NCI-H2029 (cell line): ENCODE measurements at regions not wholly inside any gene's neighbourhood (a gene's known extent, or its start where the extent isn't known, plus 50 kb on each side); places are given as distances from the start of the nearest gene placed in this dataset.
"Not testable (repeated sequence)": the region's sequence is repeated elsewhere in the genome, so short reads cannot be mapped to it uniquely, and the experiment has no call there.

Experiments
- DNase-seq: peaks from one replicate; lab custom pipeline; 2025; lab: John Stamatoyannopoulos, UW

DNA sequence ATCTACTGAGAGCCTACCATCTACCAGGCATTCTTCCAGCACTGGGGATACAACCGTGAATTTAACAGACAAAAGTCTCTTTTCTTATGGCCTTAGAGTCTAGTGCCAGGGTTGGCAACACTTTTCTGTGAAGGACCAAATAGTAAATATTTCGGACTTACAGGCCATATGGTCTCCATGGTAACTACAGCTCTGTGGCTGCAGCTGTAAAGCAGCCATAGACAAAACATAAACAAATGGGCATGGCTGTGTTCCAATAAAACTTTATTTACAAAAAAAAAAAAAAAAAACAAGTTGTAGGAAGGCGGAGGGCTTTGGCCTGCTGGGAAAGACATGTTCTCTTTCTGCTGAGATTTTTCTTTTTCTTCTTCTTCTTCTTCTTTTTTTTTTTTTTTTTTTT is 98.7 kb downstream of the ABCC12 start:
- DNase-seq = no peak

DNA sequence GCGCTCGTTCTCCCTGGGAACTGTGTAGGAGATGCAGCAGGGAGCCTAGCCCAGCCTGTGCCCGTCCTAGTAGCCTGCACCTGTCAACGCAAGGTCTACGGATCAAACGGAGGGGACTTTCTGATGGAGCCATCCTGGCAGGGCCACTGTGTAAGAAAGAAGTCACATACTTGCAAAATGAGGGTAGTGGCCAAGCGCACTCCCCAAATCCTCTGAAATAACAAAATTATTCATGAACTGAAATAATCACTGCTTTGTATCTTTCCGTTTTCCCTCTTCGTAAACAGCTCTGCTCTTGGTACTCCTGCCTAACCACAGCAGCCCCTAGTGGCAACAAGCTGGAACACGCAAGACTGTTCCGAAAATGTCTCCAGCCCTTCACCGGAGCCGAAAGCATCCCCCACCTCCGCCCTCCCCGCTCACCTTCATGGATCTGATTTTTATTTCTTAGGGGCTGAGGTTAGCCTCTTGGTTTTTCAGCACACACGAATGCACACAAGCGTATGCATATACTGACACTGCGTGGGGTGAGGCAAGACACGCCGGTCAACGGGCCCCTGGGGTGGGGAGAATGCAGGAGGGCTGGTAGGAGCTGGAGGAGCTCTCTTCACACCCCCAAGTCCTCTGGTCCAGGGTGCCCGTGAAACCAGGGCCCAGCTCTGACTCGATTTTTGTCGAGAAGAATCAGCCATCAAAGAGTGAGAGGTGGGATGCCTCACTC is 100.8 kb downstream of the ABCC12 start:
- DNase-seq = peak; percentile 4

DNA sequence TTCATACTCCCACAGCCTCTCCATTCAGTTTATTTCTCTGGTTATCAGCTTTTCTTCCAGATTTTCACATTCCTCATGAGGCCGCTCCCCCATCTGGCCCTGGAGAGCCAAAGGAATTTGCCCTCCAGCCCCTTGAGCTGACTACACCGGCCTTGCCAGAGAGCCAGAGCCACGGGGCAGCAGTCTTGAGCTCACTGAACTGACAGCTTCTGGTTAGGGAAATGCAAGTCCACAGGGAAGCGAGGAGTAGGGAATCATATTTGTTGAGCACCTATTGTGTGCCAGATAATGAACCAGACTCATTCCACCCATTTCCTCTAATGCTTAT is 102.4 kb downstream of the ABCC12 start:
- DNase-seq = no peak

DNA sequence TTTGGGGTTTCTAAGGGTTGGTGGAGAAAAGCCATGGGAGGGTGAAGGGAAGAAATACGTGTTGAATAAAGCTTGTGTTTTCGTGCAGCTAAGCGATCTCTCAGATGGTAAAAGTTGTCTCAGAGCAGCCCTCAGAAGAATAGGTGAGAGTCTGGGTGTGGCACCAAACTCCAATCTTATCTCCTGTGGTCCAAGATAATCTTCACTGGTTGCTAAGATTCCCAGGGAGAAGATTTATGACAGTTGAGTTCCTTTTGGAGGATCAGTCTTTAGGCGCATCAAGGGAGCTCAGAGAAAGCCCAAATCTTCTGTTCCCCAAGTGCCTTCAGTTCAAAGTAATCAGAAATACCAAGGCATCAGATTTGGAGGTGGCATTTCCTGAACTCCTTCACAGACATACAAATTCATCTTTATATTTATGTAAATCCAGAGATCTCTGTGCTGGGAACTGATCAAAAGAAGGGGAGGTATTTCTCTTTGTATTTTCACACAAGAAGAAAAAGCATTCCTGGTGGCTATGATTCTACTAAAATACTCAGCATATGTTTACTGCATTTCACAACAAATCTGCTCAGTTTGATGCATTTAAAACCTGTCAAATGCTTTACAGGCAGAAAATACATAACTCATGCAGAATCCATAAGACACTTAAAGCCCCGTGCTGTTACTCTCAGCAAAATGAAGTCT is 102.9 kb downstream of the ABCC12 start:
- no peak for DNase-seq

DNA sequence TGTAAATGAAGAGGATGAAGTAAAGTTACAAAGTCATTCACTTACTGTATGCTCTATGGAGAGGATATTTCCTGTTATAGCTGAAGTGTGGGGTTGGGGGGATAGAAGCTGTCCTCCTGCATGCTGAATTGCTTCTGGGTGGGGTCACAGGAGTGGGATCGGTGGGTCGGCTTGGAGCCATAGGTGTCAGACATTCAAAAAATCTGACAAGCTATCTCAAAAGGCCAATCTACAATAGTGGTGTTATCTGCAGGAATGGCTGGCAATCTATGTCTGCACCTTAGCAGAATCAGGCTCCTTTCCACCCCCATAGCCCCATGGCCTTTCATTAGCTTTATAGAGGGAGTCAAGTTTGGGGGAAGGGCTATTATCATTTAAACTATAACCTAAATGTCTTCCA is 104.9 kb downstream of the ABCC12 start:
- no peak for DNase-seq

DNA sequence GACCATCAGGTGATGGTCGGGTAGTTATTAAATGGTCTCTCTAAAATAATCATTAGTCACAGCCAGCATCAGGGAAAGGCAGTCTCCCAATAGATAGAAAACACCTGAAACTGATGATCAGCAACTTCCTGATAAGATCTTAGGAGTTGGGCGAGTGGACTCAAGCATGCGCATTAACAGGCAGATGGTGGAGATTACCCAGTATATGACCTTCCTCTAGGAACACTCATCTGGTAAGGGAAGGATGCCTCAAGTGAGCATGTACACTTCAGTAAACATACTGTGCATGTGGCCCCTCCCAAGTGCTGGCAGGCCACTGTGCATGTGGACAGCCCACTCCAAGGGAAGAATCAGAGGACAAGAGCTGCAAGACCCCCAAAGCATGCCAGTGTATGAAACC is 105.9 kb downstream of the ABCC12 start:
- DNase-seq = no peak

DNA sequence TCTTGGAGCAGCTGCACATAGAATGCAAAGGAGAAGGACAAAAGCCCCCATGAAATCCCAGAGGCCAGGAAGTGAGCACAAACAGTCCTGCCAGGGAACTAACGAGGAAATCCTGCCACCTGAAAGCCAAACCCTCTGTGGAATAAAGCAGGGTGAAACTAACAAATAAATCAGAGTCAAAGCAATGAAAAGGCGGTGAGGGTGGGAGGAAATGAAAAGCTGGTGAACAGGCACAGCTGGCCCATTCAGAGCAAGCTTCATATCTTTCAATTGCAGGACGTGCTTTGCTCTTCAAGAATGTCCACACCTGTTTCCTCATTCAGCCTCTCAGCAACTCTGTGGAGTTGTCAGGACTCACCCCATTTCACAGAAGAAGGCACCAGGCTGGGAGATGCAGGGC is 108.1 kb downstream of the ABCC12 start:
- DNase-seq = no peak

DNA sequence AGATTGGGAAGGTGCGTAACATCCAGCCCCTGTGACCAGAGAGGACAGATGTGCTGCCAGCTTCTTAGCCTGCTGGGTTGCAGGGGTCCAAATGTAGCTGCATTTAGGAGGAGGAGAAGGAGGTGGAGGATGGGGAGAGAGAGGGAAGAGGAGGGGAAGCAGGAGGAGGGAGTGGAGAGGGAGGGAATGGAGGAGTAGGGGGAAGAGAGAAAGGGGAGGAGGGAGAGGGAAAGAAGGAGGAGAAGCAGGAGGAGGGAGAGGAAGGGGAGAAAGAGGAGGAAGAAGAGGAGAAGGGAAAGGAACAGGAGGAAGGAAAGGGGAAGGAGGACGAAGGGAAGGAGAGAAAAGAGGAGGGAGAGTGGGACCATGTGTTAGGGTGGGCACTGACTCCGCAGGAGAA is 108.6 kb downstream of the ABCC12 start:
- no peak for DNase-seq

DNA sequence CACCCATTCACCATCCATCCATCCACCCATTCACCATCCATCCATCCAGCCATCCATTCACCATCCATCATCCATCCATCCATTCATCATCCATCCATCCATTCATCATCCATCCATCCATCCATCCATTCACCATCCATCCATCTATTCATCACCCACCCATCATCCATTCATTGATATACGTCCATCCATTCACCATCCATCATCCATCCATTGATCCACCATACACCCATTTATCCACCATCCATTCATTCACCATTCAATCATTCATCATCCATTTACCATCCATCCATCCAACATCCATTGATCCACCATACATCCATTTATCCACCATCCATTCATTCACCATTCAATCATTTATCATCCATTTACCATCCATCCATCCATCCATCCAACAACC is 111.7 kb downstream of the ABCC12 start:
- DNase-seq = no peak

DNA sequence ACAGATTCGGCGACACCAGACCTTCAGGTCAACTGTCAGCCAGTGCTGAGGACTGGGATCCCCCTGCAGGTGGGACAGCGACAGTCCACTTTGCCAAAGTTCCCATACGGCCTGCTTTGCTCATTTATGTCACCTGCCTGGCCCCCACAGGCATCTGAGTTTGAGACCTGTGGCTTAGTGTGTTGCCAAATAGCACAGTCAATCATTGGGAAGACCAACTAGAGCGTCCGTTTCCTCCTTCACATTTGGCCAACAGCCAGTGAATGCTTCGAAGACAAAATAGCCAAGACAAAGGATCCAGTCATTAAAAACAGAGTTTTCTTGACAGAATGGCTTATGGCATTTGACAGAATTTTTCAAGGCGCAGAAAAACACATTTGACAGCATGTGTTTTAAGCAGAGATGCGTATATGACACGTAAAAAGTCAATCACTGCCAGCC is 113.8 kb downstream of the ABCC12 start:
- peak; percentile 41 for DNase-seq

DNA sequence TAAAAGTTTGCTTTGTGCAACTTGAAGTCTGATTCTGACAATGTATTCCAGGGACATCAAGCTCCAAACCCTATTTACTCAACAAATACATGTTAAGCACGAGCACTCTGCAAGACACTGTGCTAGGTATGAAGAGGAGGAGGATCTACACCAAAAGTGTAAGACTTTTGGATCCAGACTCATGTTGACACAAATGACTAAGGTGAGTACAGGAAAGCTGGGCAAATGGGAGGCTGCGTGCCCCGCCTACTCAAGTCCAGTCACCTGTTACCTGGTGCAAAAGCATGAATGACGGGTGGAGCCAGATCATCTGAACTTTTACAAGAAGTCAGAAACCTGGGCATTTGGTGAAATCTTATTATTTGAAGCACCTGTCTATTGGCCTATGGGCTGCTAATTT is 120.7 kb downstream of the ABCC12 start:
- DNase-seq = no peak

DNA sequence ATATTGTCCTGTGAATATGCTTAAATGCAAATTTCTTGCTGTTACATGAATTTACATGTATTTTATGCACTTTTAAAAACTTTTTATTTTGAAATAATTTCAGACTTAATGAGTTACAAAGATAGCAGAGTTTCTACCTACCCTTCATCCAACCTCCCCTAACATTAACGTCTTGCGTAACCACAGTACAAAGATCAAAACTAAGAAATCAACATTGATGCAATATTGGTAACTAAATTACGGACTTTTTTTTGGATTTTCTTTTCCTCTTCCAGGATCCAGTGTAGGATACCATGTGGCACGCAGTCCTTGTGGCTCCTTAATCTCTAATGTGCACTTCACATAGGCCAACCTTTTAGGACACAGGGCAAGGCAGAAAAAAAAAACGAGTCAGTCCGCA is 124.9 kb downstream of the ABCC12 start:
- no peak for DNase-seq

DNA sequence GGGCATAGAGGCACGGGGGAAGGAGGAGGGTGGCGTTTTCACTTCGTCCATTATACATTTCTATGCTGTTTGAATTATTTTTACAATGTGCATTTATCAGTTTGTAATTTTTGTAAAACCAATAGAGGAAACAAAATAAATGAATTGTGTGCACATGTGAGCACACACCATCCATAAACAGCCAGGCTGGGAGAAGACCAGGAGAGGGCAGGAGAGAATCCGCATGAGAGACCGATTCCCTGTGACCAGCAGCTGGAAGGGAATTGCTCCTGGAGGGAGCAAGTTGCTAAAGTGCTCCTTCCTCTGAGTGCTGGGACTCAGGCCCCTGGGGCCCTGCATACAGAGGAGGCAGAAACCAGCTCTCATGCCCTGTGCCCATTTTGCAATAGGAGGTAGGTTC is 126.0 kb downstream of the ABCC12 start:
- DNase-seq = no peak

DNA sequence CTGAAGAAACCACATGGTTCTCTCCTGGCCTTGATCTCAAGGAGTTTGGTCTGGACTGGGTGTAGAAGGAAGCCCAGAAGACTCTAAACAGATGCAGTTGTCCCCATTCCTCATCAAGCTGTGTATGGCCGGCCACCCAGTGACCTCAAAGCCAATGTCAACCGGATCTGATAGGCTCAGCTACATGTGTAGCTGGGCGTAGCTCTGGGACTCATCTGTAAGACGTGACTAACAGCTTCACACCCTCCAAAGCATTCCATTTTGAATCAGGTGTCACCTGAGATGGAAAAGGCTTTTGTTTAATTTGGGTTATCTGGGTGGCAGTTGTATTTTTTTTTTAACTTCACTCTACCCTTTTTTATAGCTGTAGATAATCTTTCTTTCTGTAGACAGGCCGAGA is 130.4 kb downstream of the ABCC12 start:
- no peak for DNase-seq

DNA sequence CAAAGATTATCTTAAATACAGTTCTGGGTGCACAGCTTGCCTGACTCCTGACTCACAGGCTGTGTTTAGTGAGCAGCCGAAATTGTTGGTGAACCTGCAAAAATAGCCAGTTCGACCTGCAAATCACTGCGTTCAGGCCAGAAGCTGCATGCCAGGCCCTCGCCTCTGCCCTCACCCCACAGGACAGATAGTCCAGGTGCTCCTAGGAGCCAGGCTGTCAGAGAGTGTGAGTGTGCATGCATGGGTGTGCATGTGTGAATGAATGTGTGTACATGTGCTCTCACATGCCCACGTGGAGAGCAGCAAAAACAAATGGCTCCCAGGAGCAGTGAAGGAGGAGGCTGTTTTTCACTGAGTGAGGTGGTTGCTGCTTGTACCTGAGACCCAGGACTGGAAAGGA is 131.8 kb downstream of the ABCC12 start:
- no peak for DNase-seq

DNA sequence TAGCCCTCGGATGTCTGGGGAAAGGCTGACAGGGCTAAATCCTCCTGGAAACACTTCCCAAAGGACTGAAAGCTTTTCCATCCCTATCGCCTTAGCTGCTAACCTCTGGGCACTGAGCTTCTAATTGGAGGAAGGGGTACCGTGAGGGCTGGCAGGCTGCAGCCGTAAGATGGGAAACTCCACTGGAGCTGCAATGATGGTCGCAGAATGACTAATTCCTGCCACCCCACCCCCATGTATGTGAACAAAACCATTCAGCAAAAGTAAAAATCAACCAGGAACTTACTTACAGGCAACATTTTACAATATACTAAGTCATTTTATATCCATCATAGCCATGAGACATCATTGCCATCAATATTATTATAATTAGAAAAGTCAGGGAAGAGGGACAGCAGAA is 133.3 kb downstream of the ABCC12 start:
- no peak for DNase-seq

DNA sequence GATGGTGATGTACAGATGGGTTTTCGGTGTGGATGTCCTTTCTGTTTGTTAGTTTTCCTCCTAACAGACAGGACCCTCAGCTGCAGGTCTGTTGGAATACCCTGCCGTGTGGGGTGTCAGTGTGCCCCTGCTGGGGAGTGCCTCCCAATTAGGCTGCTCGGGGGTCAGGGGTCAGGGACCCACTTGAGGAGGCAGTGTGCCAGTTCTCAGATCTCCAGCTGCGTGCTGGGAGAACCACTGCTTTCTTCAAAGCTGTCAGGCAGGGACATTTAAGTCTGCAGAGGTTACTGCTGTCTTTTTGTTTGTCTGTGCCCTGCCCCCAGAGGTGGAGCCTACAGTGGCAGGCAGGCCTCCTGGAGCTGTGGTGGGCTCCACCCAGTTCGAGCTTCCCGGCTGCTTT is 135.2 kb downstream of the ABCC12 start:
- not testable (repeated sequence) for DNase-seq

DNA sequence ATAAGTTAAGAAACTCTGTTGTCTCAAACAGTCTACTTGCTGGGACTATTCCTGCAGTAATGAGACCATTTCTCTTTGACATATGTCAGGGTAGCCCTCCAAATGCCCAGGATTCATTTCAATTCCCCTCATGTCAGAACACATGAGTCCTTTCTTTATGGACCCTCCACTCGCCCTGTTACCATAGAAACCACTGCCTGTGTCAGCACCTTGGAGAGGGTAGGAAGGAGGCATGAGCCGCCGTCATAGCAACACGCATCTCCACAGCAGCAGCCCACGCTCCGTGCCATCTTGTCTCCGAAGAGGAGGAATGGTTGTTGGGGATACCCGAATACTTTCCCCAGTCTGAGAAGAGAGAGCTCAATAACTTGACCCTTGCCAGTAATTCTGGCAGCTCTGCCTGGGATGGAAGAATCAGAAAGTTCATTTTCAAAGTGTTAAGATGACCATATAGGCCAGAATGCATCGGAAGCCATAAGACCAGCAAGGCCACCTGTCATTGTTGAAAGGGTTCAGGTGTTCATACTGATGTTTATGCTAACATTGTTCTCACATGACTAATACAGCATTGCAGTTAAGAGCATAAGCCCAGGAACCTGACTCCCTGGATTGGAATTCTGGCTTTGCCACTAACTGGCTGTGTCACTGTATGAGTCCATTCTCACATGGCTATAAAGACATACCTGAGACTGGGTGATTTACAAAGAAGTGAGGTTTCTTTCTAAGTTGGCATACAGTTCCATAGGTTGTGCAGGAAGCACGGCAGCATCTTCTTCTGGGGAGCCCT is 141.3 kb downstream of the ABCC12 start:
- DNase-seq = no peak

DNA sequence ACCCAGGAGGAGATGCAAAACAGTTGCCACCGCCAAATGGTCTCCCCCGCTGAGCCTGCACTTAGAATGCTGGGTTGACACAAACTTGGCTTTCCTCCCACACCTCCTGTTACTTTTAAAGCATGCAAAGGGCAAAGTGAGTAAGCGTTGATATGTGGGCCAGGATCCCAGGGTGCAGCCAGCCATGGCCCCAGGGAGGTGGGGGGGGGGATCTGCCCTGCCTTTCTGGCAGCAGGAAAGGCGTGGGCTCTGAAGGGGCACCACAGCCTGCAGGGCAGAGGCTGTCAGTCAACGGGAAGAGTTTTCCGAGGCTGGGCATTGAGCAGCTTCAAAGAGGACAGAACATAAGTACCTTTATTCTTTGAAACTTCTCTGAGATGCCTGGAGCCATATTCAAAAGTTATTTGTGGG is 142.3 kb downstream of the ABCC12 start:
- DNase-seq = no peak

DNA sequence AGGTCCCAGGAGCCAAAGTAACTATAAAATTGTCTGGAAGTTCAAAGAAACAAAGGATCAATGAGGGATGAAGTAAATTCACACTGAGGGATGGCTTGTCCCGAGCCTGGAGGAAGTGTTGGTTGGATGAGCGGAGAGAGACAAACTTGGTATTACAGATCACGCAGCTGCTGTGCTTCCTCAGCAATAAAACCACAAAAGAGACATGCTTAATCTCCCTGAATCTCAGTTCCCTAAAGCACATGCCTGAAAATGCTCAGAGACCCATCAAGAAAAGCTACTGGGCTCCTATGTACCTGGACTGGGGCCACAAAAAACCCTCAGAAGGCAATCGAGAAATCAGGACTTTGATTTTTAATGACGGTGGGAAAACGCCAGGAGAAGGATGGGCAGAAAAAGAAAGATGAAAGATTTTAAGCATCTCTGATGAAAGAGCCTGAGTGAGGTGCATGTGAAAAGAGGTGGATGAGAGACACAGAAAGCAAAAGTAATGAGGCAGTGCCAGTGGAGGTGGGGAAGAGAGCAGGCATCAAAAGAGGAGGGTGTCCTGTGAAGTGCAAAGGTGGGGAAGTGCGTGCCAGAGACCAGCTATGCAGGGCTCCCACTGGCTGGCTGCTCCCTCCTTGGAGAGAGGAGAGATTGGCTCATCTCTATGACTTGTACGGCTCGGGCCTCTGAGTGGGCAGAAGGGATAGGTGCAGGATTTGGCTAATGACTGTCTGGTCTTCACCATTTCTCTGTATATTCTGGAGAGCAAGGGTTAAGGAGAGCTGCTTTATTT is 143.7 kb downstream of the ABCC12 start:
- no peak for DNase-seq

DNA sequence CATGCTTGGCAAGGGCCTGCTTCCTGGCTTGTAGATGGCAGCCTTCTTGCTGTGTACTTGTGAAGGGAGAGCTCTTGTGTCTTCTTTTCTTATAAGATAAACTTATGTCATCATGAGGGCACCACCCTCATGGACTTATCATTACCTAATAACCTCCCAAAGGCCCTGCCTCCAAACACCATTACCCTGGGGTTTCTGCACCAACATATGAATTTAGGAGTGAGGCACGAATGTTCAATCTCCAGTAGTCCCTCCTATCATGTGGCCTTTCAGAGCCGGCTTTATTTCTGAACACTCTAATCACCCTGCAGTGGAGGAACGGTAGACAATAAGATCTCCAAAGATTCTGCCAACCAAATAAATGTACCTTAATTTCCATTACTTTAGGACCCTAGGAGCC is 144.3 kb downstream of the ABCC12 start:
- no peak for DNase-seq

DNA sequence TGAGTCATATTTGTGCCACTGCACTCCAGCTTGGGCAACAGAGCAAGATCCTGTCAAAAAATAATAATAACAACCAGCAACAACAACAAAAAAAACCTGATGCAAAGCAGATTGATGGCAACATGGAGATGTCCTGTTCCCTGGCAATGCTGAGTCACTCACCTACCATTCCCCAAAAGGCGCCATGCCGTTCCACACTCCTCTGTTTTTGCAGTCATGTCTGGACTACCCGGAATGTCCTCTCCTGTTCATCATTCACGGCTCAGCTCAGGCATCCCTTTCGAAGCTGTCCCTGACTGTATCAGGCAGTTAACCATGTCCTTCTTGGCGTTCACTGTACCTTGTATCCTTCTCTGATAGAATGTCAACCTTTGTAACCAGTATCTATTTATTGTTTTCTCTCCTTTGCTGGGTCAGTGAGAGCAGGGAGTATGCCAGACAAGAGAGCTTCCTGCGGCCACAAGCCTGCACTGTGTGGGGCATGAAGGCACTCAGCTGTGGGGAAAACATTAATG is 147.7 kb downstream of the ABCC12 start:
- DNase-seq = no peak
